H1 (cell line): ENCODE measurements at regions not wholly inside any gene's neighbourhood (a gene's known extent, or its start where the extent isn't known, plus 50 kb on each side); places are given as distances from the start of the nearest gene placed in this dataset.

Experiments
- CTCF ChIA-PET: fragments of 300-600 bp; sonication (Branson Sonifier 250); formaldehyde crosslinking; loops from one replicate; lab custom pipeline; 2021; ENCODE audit not compliant: partially characterized antibody; lab: Charles Lee
- POLR2A ChIA-PET: fragments of 300-600 bp; sonication (Branson Sonifier 250); formaldehyde crosslinking; loops from one replicate; lab custom pipeline; 2021; ENCODE audit warnings: inconsistent platforms; ENCODE audit not compliant: partially characterized antibody; lab: Charles Lee
- DNase-seq, 2 experiments: peaks; one replicate each; pipeline versions ENCODE4 v3.0.0 to v3.0.0-alpha.2; 2010 to 2022; ENCODE audit warnings: low spot score in 2 of 2, low read depth in 1 of 2, mixed read lengths in 1 of 2
- FAIRE-seq: peaks from 2 replicates; lab custom pipeline; 2011; peaks lifted over from hg19 to GRCh38; lab: Jason Lieb, UNC
- H2AFZ ChIP-seq: 2 replicates; pipeline ENCODE4 v1.8.1; 2012; ENCODE audit warnings: low read length, inconsistent platforms
- H2AK5ac ChIP-seq: 2 replicates; pipeline ENCODE4 v1.6.1; 2013; ENCODE audit warnings: low read depth, low read length
- H2BK120ac ChIP-seq: replicated peaks from 2 replicates; pipeline ENCODE3; 2013; ENCODE audit warnings: low read depth, low read length, inconsistent platforms
- H2BK12ac ChIP-seq: 2 replicates; pipeline ENCODE4 v1.6.1; 2013; ENCODE audit warnings: low read depth, low read length
- H2BK15ac ChIP-seq: 2 replicates; pipeline ENCODE4 v1.6.1; 2013; ENCODE audit warnings: low read length
- H2BK20ac ChIP-seq: 2 replicates; pipeline ENCODE4 v1.6.1; 2013; ENCODE audit warnings: low read length
- H2BK5ac ChIP-seq: 2 replicates; pipeline ENCODE4 v1.6.1; 2013; ENCODE audit warnings: low read depth, low read length
- H3K14ac ChIP-seq: 2 replicates; pipeline ENCODE4 v1.6.1; 2013; ENCODE audit warnings: inconsistent platforms; ENCODE audit not compliant: insufficient read length
- H3K18ac ChIP-seq: 2 replicates; pipeline ENCODE4 v1.6.1; 2013; ENCODE audit warnings: low read length; ENCODE audit errors: extremely low read depth
- H3K23ac ChIP-seq: 2 replicates; pipeline ENCODE4 v1.6.1; 2013; ENCODE audit warnings: inconsistent platforms; ENCODE audit not compliant: insufficient read length
- H3K23me2 ChIP-seq: 2 replicates; pipeline ENCODE4 v1.6.1; 2013; ENCODE audit warnings: low read depth, low read length
- H3K27ac ChIP-seq: 2 replicates; pipeline ENCODE4 v1.6.1; 2011; ENCODE audit warnings: low read depth, low read length, inconsistent platforms
- H3K27me3 ChIP-seq, 4 experiments: replicated peaks in 1 of 4; 1 replicate in 1 of 4; 2 replicates in 3 of 4; pipeline versions ENCODE4 v1.6.1 to v1.8.1; 2011 to 2013; ENCODE audit warnings: low read length in 3 of 4, mild to moderate bottlenecking in 3 of 4, inconsistent platforms in 2 of 4, mixed read lengths in 2 of 4, moderate library complexity in 1 of 4; ENCODE audit not compliant: control insufficient read depth in 3 of 4, insufficient read depth in 3 of 4; ENCODE audit errors: extremely low read depth in 1 of 4
- H3K36me3 ChIP-seq, 4 experiments: 2 replicates each; pipeline versions ENCODE4 v1.6.1 to v1.8.1; 2011 to 2013; ENCODE audit warnings: mild to moderate bottlenecking in 4 of 4, low read length in 3 of 4, moderate library complexity in 2 of 4, control low read depth in 1 of 4, inconsistent platforms in 1 of 4; ENCODE audit not compliant: insufficient read depth in 4 of 4, control insufficient read depth in 2 of 4
- H3K4ac ChIP-seq: replicated peaks from 2 replicates; pipeline ENCODE3; 2013; ENCODE audit warnings: low read length, low read depth, mixed read lengths, inconsistent platforms; ENCODE audit not compliant: insufficient read length
- H3K4me1 ChIP-seq, 4 experiments: replicated peaks in 1 of 4; 1 replicate in 1 of 4; 2 replicates in 3 of 4; pipeline versions ENCODE4 v1.6.1 to v1.8.1; 2011 to 2013; ENCODE audit warnings: low read length in 3 of 4, inconsistent platforms in 2 of 4, mixed read lengths in 1 of 4; ENCODE audit not compliant: insufficient read depth in 4 of 4, control insufficient read depth in 3 of 4
- H3K4me2 ChIP-seq, 2 experiments: 2 replicates each; pipeline versions ENCODE4 v1.6.1 to v1.8.1; 2011 to 2013; ENCODE audit warnings: low read depth in 2 of 2, low read length in 2 of 2, control low read depth in 1 of 2, inconsistent platforms in 1 of 2, mild to moderate bottlenecking in 1 of 2; ENCODE audit not compliant: insufficient read depth in 1 of 2
- H3K4me3 ChIP-seq, 4 experiments: fragments of 200-600, 300-600 bp in 1 of 4; sonication (generic), shearing (Covaris generic), sonication (Bioruptor Twin) in 1 of 4; 2 replicates each; pipeline versions ENCODE4 v1.5.1 to v1.8.1; 2011 to 2016; ENCODE audit warnings: low read length in 4 of 4, low read depth in 3 of 4, control low read depth in 2 of 4, inconsistent platforms in 2 of 4, mild to moderate bottlenecking in 2 of 4, mixed read lengths in 1 of 4, moderate library complexity in 1 of 4; ENCODE audit not compliant: insufficient read depth in 2 of 4; ENCODE audit errors: extremely low read depth in 1 of 4
- H3K56ac ChIP-seq: replicated peaks from 2 replicates; pipeline ENCODE3; 2013; ENCODE audit warnings: low read depth, mild to moderate bottlenecking, mixed read lengths, low read length, inconsistent platforms; ENCODE audit not compliant: insufficient read length
- H3K79me1 ChIP-seq: 2 replicates; pipeline ENCODE4 v1.6.1; 2013; ENCODE audit warnings: low read depth, low read length, control low read depth
- H3K79me2 ChIP-seq, 2 experiments: 2 replicates each; pipeline versions ENCODE4 v1.6.1 to v1.8.1; 2012 to 2013; ENCODE audit warnings: low read length in 2 of 2, mild to moderate bottlenecking in 2 of 2, inconsistent platforms in 1 of 2; ENCODE audit not compliant: insufficient read depth in 2 of 2, control insufficient read depth in 1 of 2
- H3K9ac ChIP-seq, 4 experiments: replicated peaks in 1 of 4; 1 replicate in 1 of 4; 2 replicates in 3 of 4; pipeline versions ENCODE4 v1.6.1 to v1.8.1; 2011 to 2013; ENCODE audit warnings: low read depth in 3 of 4, low read length in 3 of 4, control low read depth in 2 of 4, mild to moderate bottlenecking in 2 of 4, moderate library complexity in 2 of 4, inconsistent platforms in 1 of 4; ENCODE audit errors: extremely low read depth in 1 of 4
- H3K9me3 ChIP-seq, 2 experiments: 2 replicates each; pipeline versions ENCODE4 v1.6.1 to v1.8.1; 2012 to 2013; ENCODE audit warnings: mild to moderate bottlenecking in 2 of 2, moderate library complexity in 2 of 2, control low read depth in 1 of 2, inconsistent platforms in 1 of 2, low read depth in 1 of 2, low read length in 1 of 2, mixed read lengths in 1 of 2; ENCODE audit not compliant: insufficient read depth in 2 of 2
- H4K20me1 ChIP-seq, 2 experiments: replicated peaks in 1 of 2; 2 replicates each; pipeline versions ENCODE3 to v1.8.1; 2011 to 2013; ENCODE audit warnings: inconsistent platforms in 2 of 2, low read length in 2 of 2, mild to moderate bottlenecking in 1 of 2; ENCODE audit not compliant: insufficient read depth in 2 of 2, control insufficient read depth in 1 of 2
- H4K5ac ChIP-seq: 2 replicates; pipeline ENCODE4 v1.6.1; 2013; ENCODE audit warnings: low read length, low read depth, mixed read lengths, inconsistent platforms; ENCODE audit not compliant: insufficient read length
- H4K8ac ChIP-seq: 2 replicates; pipeline ENCODE4 v1.8.0; 2013; ENCODE audit warnings: mild to moderate bottlenecking, moderate library complexity, low read length, inconsistent platforms; ENCODE audit not compliant: insufficient read depth; ENCODE audit errors: extremely low read depth
- H4K91ac ChIP-seq: replicated peaks from 2 replicates; pipeline ENCODE3; 2013; ENCODE audit warnings: low read length, mixed read lengths, inconsistent platforms; ENCODE audit not compliant: insufficient read length
- ATF3 ChIP-seq: IDR thresholded peaks from 2 replicates; pipeline ENCODE4 v1.6.1; 2011; ENCODE audit warnings: low read depth, mild to moderate bottlenecking, low read length; ENCODE audit not compliant: insufficient read depth
- BRCA1 ChIP-seq: IDR thresholded peaks from 2 replicates; pipeline ENCODE4 v1.6.1; 2012; ENCODE audit warnings: low read depth, low read length, improper control_type of control experiment
- CHD1 ChIP-seq: IDR thresholded peaks from 2 replicates; pipeline ENCODE4 v1.6.1; 2012; ENCODE audit warnings: low read depth, low read length, improper control_type of control experiment
- CREB1 ChIP-seq: IDR thresholded peaks from 2 replicates; pipeline ENCODE4 v1.6.1; 2012; ENCODE audit warnings: inconsistent platforms
- EZH2 ChIP-seq: fragments of 200-600 bp; sonication (generic); IDR thresholded peaks from 2 replicates; pipeline ENCODE4 v1.7.1; 2012; ENCODE audit warnings: low read depth, mild to moderate bottlenecking, moderate library complexity, low read length, inconsistent platforms; ENCODE audit not compliant: severe bottlenecking
- HDAC6 ChIP-seq: IDR thresholded peaks from one replicate; pipeline ENCODE4 v1.7.1; 2012; ENCODE audit warnings: low read depth, mild to moderate bottlenecking, inconsistent platforms, low read length, moderate library complexity
- JUN ChIP-seq: IDR thresholded peaks from 2 replicates; pipeline ENCODE4 v1.6.1; 2011; ENCODE audit warnings: low read depth, mild to moderate bottlenecking, improper control_type of control experiment, low read length
- KDM4A ChIP-seq: IDR thresholded peaks from one replicate; pipeline ENCODE4 v1.7.1; 2012; ENCODE audit warnings: low read depth, mild to moderate bottlenecking, moderate library complexity, low read length, inconsistent platforms; ENCODE audit not compliant: severe bottlenecking
- NRF1 ChIP-seq: IDR thresholded peaks from 2 replicates; pipeline ENCODE4 v1.6.1; 2011; ENCODE audit warnings: mild to moderate bottlenecking, low read depth, low read length, improper control_type of control experiment
- SIRT6 ChIP-seq: IDR thresholded peaks from one replicate; pipeline ENCODE4 v1.7.1; 2012; ENCODE audit warnings: low read length, inconsistent platforms
- SP1 ChIP-seq: IDR thresholded peaks from 2 replicates; pipeline ENCODE4 v1.6.1; 2011; ENCODE audit warnings: low read depth, low read length
- SP2 ChIP-seq: IDR thresholded peaks from 2 replicates; pipeline ENCODE4 v1.6.1; 2012; ENCODE audit warnings: mild to moderate bottlenecking, low read length, inconsistent platforms
- TAF1 ChIP-seq: IDR thresholded peaks from 2 replicates; pipeline ENCODE4 v1.6.1; 2011; ENCODE audit warnings: mild to moderate bottlenecking, low read depth, low read length
- TBP ChIP-seq: IDR thresholded peaks from 2 replicates; pipeline ENCODE4 v1.6.1; 2011; ENCODE audit warnings: low read depth, low read length, improper control_type of control experiment
- USF2 ChIP-seq: IDR thresholded peaks from 2 replicates; pipeline ENCODE4 v1.6.1; 2011; ENCODE audit warnings: low read length, improper control_type of control experiment
- WGBS, 2 experiments: shearing (Covaris generic) in 1 of 2; methylation state at CpG; one replicate each; pipeline versions ENCODE4 v1.1.6 to v1.1.7; 2013 to 2015; ENCODE audit warnings: low lambda C conversion rate in 2 of 2, mixed read lengths in 2 of 2, inconsistent platforms in 1 of 2, low coverage in 1 of 2, missing lambda C conversion rate in 1 of 2; ENCODE audit not compliant: insufficient replicate concordance in 2 of 2, insufficient coverage in 1 of 2, insufficient read length in 1 of 2; ENCODE audit errors: extremely low coverage in 1 of 2, missing lambda C conversion rate in 1 of 2; 5-methylcytosine and 5-hydroxymethylcytosine counted together

- Histone ChIP-seq H2AFZ (no peak overlapping the region), H3K9me3 (no peaks in the 10 kb centered on the region), H3K4ac (no peak overlapping the region), H3K23me2 (no peaks in the 10 kb centered on the region), H2BK15ac (no peak overlapping the region), H3K27ac (no peak overlapping the region), H3K27me3 (no peaks in the 10 kb centered on the region), H2BK12ac (no peak overlapping the region), H2AK5ac (no peak overlapping the region), H3K79me1 (no peaks in the 10 kb centered on the region), H3K36me3 (no peaks in the 10 kb centered on the region), H3K9ac (no peak overlapping the region), H4K20me1 (no peaks in the 10 kb centered on the region), H3K4me3 (no peak overlapping the region), H2BK120ac (no peak overlapping the region), H3K18ac (no peak overlapping the region), H2BK5ac (no peak overlapping the region), H2BK20ac (no peak overlapping the region), H3K56ac (no peak overlapping the region), H4K8ac (no peak overlapping the region), H3K79me2 (no peaks in the 10 kb centered on the region), H3K14ac (no peak overlapping the region), H3K23ac (no peak overlapping the region), H3K4me1 (peaks cover 0 to 8% (median 2%) of the 10 kb centered on the region in 4 experiments; a peak in 3 of 7 replicates), H3K4me2 (no peak overlapping the region), H4K5ac (no peak overlapping the region), H4K91ac (no peak overlapping the region)
- no peak for DNase-seq
- WGBS, 2 experiments = 67% methylated on average over 1 of the region's 1 CpG; no CpG with 5 or more reads in 1 of the 2 experiments
- CTCF ChIA-PET = no interaction called here
- POLR2A ChIA-PET = no interaction called here
- FAIRE-seq = no peak
- no peak for TF ChIP-seq NRF1
- no peak for TF ChIP-seq SIRT6
- TF ChIP-seq TAF1 = no peak
- no peak for TF ChIP-seq EZH2
- TF ChIP-seq SP2 = no peak
- no peak for TF ChIP-seq TBP
- TF ChIP-seq ATF3 = no peak
- no peak for TF ChIP-seq HDAC6
- TF ChIP-seq BRCA1 = no peak
- TF ChIP-seq KDM4A = no peak
- TF ChIP-seq CHD1 = no peak
- TF ChIP-seq SP1 = no peak
- no peak for TF ChIP-seq CREB1
- no peak for TF ChIP-seq USF2
- TF ChIP-seq JUN = no peak
Observed at GRCh38 chr10:57706016-57706415, 561.7 kb downstream of the IPMK start.
